GM12874 (cell line): ENCODE measurements at regions not wholly inside any gene's neighbourhood (a gene's known extent, or its start where the extent isn't known, plus 50 kb on each side); places are given as distances from the start of the nearest gene placed in this dataset.

Experiments used
- CTCF ChIP-seq: IDR thresholded peaks from 2 replicates; pipeline ENCODE4 v1.5.1; 2011; ENCODE audit warnings: low read depth, mild to moderate bottlenecking, control low read depth, low read length, moderate library complexity; ENCODE audit not compliant: insufficient read depth

- no peak for TF ChIP-seq CTCF
Measured at GRCh38 chr3:35042210-35042991, 596.9 kb upstream of the ARPP21 start.

- no peak for TF ChIP-seq CTCF
Measured at GRCh38 chr3:35043040-35043439, 596.3 kb upstream of the ARPP21 start.

- TF ChIP-seq CTCF, result no peak
Measured at GRCh38 chr3:35044190-35044589, 595.1 kb upstream of the ARPP21 start.

- no peak for TF ChIP-seq CTCF
Measured at GRCh38 chr3:35045118-35045517, 594.2 kb upstream of the ARPP21 start.

- TF ChIP-seq CTCF, result no peak
Measured at GRCh38 chr3:35064761-35065160, 574.6 kb upstream of the ARPP21 start.

- TF ChIP-seq CTCF, result no peak
Measured at GRCh38 chr3:35065891-35066290, 573.4 kb upstream of the ARPP21 start.

GRCh38 chr3:35067750-35068149 is 571.6 kb upstream of the ARPP21 start:
- no peak for TF ChIP-seq CTCF
